H9 (cell line): ENCODE measurements at regions not wholly inside any gene's neighbourhood (a gene's known extent, or its start where the extent isn't known, plus 50 kb on each side); places are given as distances from the start of the nearest gene placed in this dataset.

Experiments
- DNase-seq: peaks from one replicate; pipeline ENCODE4 v3.0.0-alpha.2; 2017
- H2AFZ ChIP-seq: one replicate; pipeline ENCODE4 v1.6.1; 2013; ENCODE audit warnings: mild to moderate bottlenecking, low read length, control low read depth, moderate library complexity
- H2AK5ac ChIP-seq: 2 replicates; pipeline ENCODE4 v1.6.1; 2013; ENCODE audit warnings: low read length, control low read depth, mixed read lengths; ENCODE audit not compliant: insufficient read length
- H2BK120ac ChIP-seq: one replicate; pipeline ENCODE4 v1.6.1; 2013; ENCODE audit warnings: low read depth, mild to moderate bottlenecking, low read length, control low read depth, inconsistent platforms; ENCODE audit not compliant: poor library complexity, severe bottlenecking
- H2BK12ac ChIP-seq: 2 replicates; pipeline ENCODE4 v1.6.1; 2013; ENCODE audit warnings: low read length, control low read depth, mixed read lengths, low read depth; ENCODE audit not compliant: insufficient read length
- H2BK15ac ChIP-seq: 2 replicates; pipeline ENCODE4 v1.6.1; 2013; ENCODE audit warnings: low read depth, low read length, control low read depth
- H2BK20ac ChIP-seq: one replicate; pipeline ENCODE4 v1.6.1; 2013; ENCODE audit warnings: low read depth, mild to moderate bottlenecking, low read length, control low read depth, inconsistent platforms; ENCODE audit not compliant: poor library complexity, severe bottlenecking
- H2BK5ac ChIP-seq: 2 replicates; pipeline ENCODE4 v1.6.1; 2013; ENCODE audit warnings: low read length, control low read depth, mixed read lengths; ENCODE audit not compliant: insufficient read length
- H3K14ac ChIP-seq: 2 replicates; pipeline ENCODE4 v1.6.1; 2013; ENCODE audit warnings: low read length, control low read depth; ENCODE audit not compliant: insufficient read depth
- H3K18ac ChIP-seq: 2 replicates; pipeline ENCODE4 v1.6.1; 2013; ENCODE audit warnings: low read depth, mild to moderate bottlenecking, mixed read lengths, low read length, control low read depth; ENCODE audit not compliant: insufficient read length
- H3K23ac ChIP-seq: 2 replicates; pipeline ENCODE4 v1.6.1; 2013; ENCODE audit warnings: low read length, control low read depth, mixed read lengths, low read depth; ENCODE audit not compliant: insufficient read length
- H3K23me2 ChIP-seq: 2 replicates; pipeline ENCODE4 v1.6.1; 2013; ENCODE audit warnings: low read depth, mild to moderate bottlenecking, mixed read lengths, low read length, control low read depth; ENCODE audit not compliant: insufficient read length, poor library complexity, severe bottlenecking
- H3K27ac ChIP-seq: 2 replicates; pipeline ENCODE4 v1.5.1; 2013; ENCODE audit warnings: low read length, control low read depth, mixed read lengths, low read depth; ENCODE audit not compliant: insufficient read length
- H3K27me3 ChIP-seq: 2 replicates; pipeline ENCODE4 v1.6.1; 2013; ENCODE audit warnings: low read length, control low read depth, inconsistent platforms; ENCODE audit not compliant: insufficient read depth
- H3K4ac ChIP-seq: 2 replicates; pipeline ENCODE4 v1.6.1; 2013; ENCODE audit warnings: low read depth, mild to moderate bottlenecking, control low read depth, inconsistent platforms, low read length, moderate library complexity
- H3K4me1 ChIP-seq: 2 replicates; pipeline ENCODE4 v1.6.1; 2013; ENCODE audit warnings: low read length, control low read depth, inconsistent platforms; ENCODE audit not compliant: insufficient read depth
- H3K4me2 ChIP-seq: 2 replicates; pipeline ENCODE4 v1.6.1; 2013; ENCODE audit warnings: low read length, control low read depth, mixed read lengths; ENCODE audit not compliant: insufficient read length, insufficient read depth
- H3K56ac ChIP-seq: 2 replicates; pipeline ENCODE4 v1.6.1; 2013; ENCODE audit warnings: low read depth, mild to moderate bottlenecking, mixed read lengths, low read length, control low read depth; ENCODE audit not compliant: insufficient read length
- H3K79me1 ChIP-seq: 2 replicates; pipeline ENCODE4 v1.6.1; 2013; ENCODE audit warnings: low read depth, mild to moderate bottlenecking, moderate library complexity, low read length, control low read depth, inconsistent platforms; ENCODE audit not compliant: insufficient read depth, poor library complexity, severe bottlenecking
- H3K79me2 ChIP-seq: 2 replicates; pipeline ENCODE4 v1.6.1; 2013; ENCODE audit warnings: low read length, control low read depth, inconsistent platforms; ENCODE audit not compliant: insufficient read depth
- H3K9ac ChIP-seq: 2 replicates; pipeline ENCODE4 v1.6.1; 2013; ENCODE audit warnings: low read length, control low read depth, mixed read lengths; ENCODE audit not compliant: insufficient read length; ENCODE audit errors: extremely low read depth
- H3K9me3 ChIP-seq: one replicate; pipeline ENCODE4 v1.6.1; 2013; ENCODE audit warnings: low read depth, low read length, inconsistent platforms; ENCODE audit not compliant: control insufficient read depth
- H3T11ph ChIP-seq: one replicate; pipeline ENCODE4 v1.6.1; 2013; ENCODE audit warnings: mild to moderate bottlenecking, low read length, control low read depth, inconsistent platforms
- H4K20me1 ChIP-seq: one replicate; pipeline ENCODE4 v1.6.1; 2013; ENCODE audit not compliant: control insufficient read depth, insufficient read length, insufficient read depth
- H4K5ac ChIP-seq: 2 replicates; pipeline ENCODE4 v1.6.1; 2013; ENCODE audit warnings: low read depth, mild to moderate bottlenecking, mixed read lengths, low read length, control low read depth; ENCODE audit not compliant: insufficient read length
- H4K8ac ChIP-seq: replicated peaks from 2 replicates; pipeline ENCODE4 v1.6.1; 2013; ENCODE audit warnings: low read length, control low read depth, mixed read lengths, low read depth; ENCODE audit not compliant: insufficient read length
- H4K91ac ChIP-seq: 2 replicates; pipeline ENCODE4 v1.6.1; 2013; ENCODE audit warnings: low read depth, mild to moderate bottlenecking, moderate library complexity, mixed read lengths, low read length, control low read depth; ENCODE audit not compliant: insufficient read length
- H3K27ac Mint-ChIP-seq, 3 experiments: 2 replicates in 2 of 3; 3 replicates in 1 of 3; pipeline ENCODE4 v1.8.0; 2020 to 2021; ENCODE audit warnings: mixed read lengths in 3 of 3, mild to moderate bottlenecking in 1 of 3, moderate library complexity in 1 of 3
- H3K27me3 Mint-ChIP-seq: 2 replicates; pipeline ENCODE4 v1.8.0; 2021; ENCODE audit warnings: low read depth, mild to moderate bottlenecking, moderate library complexity, mixed read lengths
- H3K36me3 Mint-ChIP-seq, 3 experiments: 2 replicates in 2 of 3; 3 replicates in 1 of 3; pipeline ENCODE4 v1.8.0; 2020 to 2021; ENCODE audit warnings: low read depth in 3 of 3, mixed read lengths in 3 of 3; ENCODE audit not compliant: insufficient read depth in 1 of 3
- H3K4me1 Mint-ChIP-seq, 2 experiments: 2 replicates each; pipeline ENCODE4 v1.8.0; 2020; ENCODE audit warnings: mixed read lengths in 2 of 2
- H3K4me3 Mint-ChIP-seq, 2 experiments: 2 replicates in 1 of 2; 3 replicates in 1 of 2; pipeline ENCODE4 v1.8.0; 2020 to 2021; ENCODE audit warnings: mild to moderate bottlenecking in 2 of 2, mixed read lengths in 2 of 2, moderate library complexity in 1 of 2
- H3K9me3 Mint-ChIP-seq, 2 experiments: 2 replicates in 1 of 2; 3 replicates in 1 of 2; pipeline ENCODE4 v1.8.0; 2020; ENCODE audit warnings: mild to moderate bottlenecking in 2 of 2, mixed read lengths in 2 of 2, moderate library complexity in 1 of 2
- WGBS: extraction: QIAGEN DNeasy Blood & Tissue Kit; methylation state at CpG from one replicate; pipeline ENCODE4 v1.1.7; 2013; ENCODE audit warnings: missing lambda C conversion rate, low lambda C conversion rate, mixed read lengths; ENCODE audit not compliant: insufficient read length; ENCODE audit errors: extremely low coverage; 5-methylcytosine and 5-hydroxymethylcytosine counted together
- TF ChIP-seq, protein P1 (sequence below): fragments of 200-600 bp; sonication (generic); conservative IDR thresholded peaks from 3 replicates; pipeline ENCODE4 v1.8.0; 2021; ENCODE audit warnings: antibody characterized with exemption, mild to moderate bottlenecking

- Histone ChIP-seq H3K4me2 (no peak overlapping the region), H3K9ac (no peak overlapping the region), H3K9me3 (no peaks in the 10 kb centered on the region), H3K23ac (no peak overlapping the region), H4K5ac (no peak overlapping the region), H3T11ph (no peak overlapping the region), H2AFZ (no peak overlapping the region), H4K20me1 (no peaks in the 10 kb centered on the region), H2AK5ac (no peak overlapping the region), H3K23me2 (no peaks in the 10 kb centered on the region), H2BK12ac (no peak overlapping the region), H2BK20ac (no peak overlapping the region), H3K27me3 (no peaks in the 10 kb centered on the region), H2BK5ac (no peak overlapping the region), H2BK15ac (no peak overlapping the region), H3K56ac (no peak overlapping the region), H4K91ac (no peak overlapping the region), H3K14ac (no peak overlapping the region), H3K4me1 (no peaks in the 10 kb centered on the region), H2BK120ac (no peak overlapping the region), H3K79me2 (no peaks in the 10 kb centered on the region), H3K18ac (no peak overlapping the region), H3K79me1 (no peaks in the 10 kb centered on the region), H3K27ac (no peak overlapping the region), H4K8ac (no peak overlapping the region), H3K4ac (no peak overlapping the region)
- H3K4me3 Mint-ChIP-seq, result no peak overlapping the region
- no peaks in the 10 kb centered on the region for H3K27me3 Mint-ChIP-seq
- TF ChIP-seq, protein P1, sequence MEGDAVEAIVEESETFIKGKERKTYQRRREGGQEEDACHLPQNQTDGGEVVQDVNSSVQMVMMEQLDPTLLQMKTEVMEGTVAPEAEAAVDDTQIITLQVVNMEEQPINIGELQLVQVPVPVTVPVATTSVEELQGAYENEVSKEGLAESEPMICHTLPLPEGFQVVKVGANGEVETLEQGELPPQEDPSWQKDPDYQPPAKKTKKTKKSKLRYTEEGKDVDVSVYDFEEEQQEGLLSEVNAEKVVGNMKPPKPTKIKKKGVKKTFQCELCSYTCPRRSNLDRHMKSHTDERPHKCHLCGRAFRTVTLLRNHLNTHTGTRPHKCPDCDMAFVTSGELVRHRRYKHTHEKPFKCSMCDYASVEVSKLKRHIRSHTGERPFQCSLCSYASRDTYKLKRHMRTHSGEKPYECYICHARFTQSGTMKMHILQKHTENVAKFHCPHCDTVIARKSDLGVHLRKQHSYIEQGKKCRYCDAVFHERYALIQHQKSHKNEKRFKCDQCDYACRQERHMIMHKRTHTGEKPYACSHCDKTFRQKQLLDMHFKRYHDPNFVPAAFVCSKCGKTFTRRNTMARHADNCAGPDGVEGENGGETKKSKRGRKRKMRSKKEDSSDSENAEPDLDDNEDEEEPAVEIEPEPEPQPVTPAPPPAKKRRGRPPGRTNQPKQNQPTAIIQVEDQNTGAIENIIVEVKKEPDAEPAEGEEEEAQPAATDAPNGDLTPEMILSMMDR, result no peak
- no CpG with 5 or more reads among the region's 3 CpGs for WGBS
- H3K27ac Mint-ChIP-seq, result no peak overlapping the region
- H3K36me3 Mint-ChIP-seq, result no peaks in the 10 kb centered on the region
- no peaks in the 10 kb centered on the region for H3K4me1 Mint-ChIP-seq
- H3K9me3 Mint-ChIP-seq, result no peaks in the 10 kb centered on the region
- DNase-seq, result no peak
These were observed 253.5 kb downstream of the PCDH20 start for GRCh38 chr13:61162106-61162505.
